IPS DF 4.7 (cell line): ENCODE measurements at regions not wholly inside any gene's neighbourhood (a gene's known extent, or its start where the extent isn't known, plus 50 kb on each side); places are given as distances from the start of the nearest gene placed in this dataset.

ENCODE experiments used
- DNase-seq: peaks from one replicate; pipeline ENCODE4 v3.0.0-alpha.2; 2013; ENCODE audit warnings: low spot score; ENCODE audit errors: extremely low read depth

DNA sequence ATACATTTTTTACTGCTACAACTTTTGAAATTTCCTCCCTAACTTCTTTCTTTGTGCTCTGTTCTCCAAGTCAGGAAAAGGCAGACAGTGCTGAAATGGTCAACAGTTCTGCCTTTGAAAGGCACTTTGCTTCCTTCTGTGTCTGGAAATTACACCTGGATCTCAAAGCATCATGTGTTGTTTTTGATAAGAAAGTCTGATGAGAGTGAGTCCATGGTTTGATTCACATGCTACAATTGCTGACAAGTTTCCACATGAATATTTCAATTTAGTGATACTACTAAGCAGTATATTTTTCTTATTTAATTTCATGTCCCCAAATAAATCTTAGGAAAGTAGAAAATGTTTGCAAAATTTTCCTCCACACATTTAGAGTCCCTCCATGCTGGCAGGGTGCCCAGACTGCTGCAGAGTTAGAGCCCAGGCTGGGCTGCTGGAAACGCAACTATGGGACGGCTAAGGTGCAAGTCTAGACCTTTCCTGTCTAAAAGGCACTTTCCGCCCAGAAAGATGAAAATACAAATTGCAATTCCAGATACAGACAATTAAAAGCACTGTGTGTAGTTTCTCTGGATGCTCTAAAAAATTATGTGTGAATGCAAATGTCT lies 96.6 kb upstream of the RUNX1 start:
- DNase-seq: no peak

DNA sequence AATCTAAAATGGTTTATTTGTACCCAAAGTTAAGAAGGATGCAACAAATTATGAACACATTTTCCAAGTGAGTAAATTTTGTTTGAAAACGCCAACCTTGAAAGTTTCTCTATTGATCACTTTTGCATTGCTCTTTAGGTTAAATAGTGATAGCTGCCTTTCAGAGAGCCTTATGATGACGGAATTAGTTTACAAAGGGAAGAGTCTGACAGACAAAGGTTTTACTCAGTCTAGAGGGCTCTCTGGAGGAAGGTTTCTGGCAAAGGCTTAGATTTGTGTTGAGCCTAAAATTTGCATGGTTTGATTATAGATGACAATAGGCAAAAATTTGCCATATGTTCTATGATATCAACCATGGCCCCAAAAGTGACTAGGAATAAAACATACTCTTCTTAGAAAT lies 95.9 kb upstream of the RUNX1 start:
- DNase-seq: no peak

DNA sequence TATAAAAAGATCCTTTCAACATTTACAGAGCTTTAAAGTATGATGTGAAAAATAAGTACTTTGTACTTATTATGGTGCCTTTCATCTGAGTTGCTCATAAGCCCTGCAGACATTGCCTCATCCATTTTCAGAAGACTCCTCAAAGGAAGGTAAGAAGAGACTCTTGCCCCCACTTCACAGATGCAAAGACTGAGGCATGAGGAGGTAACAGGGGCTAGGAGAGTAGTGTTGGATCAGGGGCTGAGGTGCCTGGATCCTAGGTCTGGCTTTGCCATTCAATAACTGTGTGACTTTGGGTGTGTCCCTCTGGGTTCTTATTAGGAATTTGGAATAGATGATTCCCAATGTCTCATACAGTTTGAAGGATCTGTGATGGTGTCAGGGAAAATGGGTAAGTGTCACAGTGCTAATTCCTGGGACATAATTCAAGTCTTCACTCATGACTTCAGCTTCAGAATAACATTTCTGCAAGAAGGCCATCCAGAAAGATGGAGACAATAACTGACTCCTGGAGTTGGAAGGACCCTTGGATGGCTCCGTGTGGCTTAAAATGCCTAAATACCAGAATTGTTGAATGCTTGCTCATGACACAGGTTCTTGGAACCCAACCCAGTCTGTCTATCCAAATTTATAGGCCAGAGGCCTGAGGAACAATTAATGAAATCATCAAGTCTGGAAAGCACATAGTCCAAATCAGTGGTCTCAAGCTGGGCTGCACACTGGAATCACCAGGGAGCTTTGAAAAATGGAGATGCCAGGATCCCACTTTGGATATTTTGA lies 93.1 kb upstream of the RUNX1 start:
- no peak for DNase-seq

DNA sequence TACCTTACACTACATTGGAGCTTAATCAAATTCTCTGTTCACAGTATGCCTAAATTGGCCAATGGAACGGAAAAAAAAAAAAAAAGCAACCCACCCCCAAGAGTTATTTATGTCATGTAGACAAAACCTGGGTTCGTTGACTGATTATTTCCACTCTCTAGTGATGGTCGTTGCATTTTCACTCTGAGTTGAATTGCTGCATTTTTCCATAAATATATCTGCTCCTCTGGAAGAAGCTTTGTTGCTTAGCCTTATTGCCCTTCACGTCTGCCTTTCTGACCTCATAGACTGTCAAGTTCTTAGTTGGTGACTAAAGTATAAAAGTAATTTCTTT lies 90.2 kb upstream of the RUNX1 start:
- no peak for DNase-seq

DNA sequence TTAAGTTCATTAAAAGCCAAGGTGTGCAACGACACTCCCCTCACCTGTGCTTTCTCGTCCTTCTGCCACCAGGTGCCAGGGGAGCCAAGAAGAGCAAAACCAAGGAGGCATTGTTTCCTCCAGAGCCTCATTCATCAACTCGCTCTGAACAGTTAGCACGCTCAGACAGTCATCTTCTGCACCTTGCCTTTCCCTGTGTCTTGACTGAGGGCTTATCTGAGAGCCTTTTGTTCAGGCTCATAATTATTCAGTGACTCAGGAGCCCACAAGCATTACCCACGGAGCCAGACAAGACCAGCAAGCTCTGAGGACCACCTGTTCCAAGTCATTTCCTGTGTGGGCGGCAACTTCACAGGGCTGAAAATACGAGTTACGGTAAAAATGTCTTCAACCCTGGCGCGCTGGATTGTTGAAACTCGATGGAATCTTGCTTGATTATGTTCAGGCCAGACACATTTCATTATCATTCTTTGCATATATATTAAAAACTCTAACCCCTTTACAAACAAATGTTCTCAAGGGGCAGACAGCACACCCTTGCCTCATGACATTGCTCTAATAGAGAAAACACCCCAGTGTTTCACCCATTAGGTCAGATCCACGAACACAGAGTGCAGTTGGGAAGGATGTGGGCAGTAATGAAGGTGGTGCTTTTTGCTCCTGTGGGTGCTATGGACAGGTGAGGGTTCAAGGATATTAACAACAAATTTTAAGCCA lies 89.7 kb upstream of the RUNX1 start:
- no peak for DNase-seq

DNA sequence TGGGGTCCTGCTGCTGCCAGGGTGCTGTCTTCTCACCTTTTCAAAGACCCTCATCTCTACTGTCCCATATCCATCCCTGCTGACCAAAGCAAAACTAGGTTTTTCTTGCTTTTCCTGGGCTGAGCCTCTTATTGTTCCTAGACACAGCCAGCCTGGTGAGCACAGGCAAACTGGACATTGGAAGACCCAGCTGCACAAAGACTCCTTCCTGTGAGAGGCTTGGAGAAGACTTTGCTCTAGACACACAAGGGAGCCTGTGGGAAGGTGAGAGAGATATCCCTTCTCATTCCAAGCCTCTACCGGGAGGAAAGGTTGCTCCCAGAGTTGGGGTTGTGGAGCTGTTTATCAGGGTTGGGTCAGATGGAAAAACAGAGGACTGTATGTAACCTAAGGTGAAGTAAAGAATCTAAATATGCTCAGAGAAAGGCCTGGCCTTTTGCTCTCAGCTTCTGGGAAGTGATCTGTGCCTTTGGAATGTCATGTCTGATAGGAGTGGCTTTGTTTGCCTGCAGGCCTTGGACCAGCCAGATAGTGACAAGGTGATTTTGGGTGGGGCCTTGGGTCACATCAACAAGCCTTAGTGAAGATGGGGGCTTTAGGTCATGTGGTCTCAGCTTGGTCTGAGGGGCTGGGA lies 87.6 kb upstream of the RUNX1 start:
- no peak for DNase-seq

DNA sequence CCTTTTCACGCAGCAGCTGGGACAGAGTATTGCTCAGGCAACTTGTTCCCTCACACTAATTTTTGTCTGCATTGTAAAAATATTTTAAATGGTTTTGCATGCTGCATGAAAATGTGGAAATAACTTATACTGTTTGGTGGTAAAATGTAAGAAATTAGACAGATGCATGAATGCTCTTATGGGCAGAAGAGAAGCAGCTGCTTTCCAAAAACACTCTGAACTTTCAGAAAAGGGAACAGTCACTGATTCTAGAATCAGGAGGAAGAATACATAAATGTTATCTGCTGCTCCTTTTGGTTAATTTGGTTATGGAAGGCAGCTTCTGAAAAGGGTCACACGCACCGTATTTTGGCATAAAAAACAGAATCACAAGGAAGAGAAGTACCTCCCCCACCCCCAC lies 87.0 kb upstream of the RUNX1 start:
- DNase-seq: no peak

DNA sequence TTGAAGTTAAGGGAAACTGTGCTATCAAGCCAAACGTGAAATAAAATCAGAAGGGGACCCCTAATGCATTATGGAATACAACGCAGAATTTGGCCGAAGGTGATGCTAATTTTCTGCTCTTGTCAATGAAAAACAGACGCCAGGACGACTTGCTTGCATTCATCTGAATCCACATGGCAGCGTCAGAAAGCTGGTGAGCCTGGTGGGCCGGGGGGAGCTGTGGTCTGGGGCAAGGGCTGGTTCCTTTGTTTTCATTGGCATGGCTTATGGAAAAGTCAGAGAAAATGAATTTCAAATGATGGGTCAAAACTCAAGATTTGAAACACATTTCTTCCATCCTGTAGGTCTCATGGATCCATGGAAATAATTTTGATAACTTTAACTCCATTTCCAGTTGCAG lies 86.4 kb upstream of the RUNX1 start:
- DNase-seq: no peak

DNA sequence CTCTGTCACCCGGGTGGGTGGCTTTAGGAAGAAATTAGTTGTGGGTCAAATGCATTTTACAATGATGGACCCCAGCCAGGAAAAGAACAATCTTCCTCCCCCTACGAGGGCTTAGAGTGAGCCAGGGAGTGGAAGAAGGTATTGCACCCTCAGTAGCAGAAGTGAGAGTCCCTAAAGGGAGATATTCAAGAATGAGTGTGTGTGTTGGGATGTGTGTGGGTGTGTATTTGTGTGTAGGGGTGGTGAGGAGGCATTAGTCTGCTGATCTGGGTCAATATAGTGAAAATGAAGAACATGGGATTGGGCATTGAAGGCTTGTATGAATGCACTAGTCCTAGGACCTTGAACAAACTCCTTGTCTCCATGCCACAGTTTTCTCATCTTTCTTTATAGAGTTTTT lies 85.2 kb upstream of the RUNX1 start:
- DNase-seq: no peak

DNA sequence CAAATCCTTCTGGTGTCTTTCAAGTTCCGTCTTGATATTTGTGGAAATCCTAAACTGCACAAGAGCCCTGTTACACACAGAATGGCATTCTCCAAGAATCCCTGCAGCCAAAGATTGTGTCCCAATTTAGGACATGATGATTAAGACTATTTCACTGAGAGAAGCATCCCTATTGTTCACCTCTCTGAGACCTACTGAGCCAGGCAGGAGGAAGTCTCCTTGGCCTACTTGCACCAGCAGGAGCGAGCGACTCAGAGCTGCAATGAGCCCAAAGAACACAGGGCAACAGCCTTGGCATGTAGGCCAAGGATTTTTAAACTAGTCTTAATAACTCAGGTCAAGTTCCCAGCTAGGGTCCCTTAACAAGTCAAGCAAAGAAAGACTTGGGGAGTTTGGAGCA lies 79.4 kb upstream of the RUNX1 start:
- DNase-seq: no peak

DNA sequence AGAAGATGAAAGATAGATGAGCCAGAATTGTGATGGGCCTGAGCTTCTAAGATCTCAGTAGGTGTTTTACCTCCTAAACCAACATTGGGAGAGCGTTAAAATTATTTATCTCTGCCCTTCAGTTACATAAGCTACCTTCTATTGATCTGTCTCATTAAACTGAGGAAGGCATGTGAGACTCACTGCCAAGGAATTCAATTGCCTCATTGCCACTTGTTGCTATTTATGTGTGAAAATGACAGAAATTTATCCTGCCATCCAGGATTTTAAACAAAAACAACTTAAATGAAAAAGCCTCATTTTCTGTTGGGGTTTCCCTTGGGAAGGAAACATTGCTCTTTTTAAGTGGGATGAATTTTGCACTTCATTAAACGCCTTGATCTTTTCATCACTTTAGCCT lies 78.7 kb upstream of the RUNX1 start:
- no peak for DNase-seq

DNA sequence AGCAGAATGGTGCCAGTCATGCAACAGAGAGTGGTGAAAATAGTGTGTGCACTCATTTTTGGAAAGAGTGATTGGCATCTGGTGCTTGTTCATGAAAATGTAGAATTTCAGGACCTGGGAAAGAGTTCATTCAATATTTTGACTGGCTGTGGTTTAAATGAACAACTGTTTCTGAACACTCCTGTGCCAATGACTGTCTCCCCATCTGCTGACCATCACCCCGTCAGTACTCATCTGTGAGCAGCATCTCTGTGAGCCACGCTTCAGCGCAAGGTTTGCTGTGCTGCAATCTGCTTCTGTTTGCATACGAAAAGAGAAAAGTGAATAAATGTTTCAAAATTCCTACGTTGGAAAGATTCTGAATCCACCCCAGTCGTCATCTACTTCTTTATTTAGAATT lies 77.9 kb upstream of the RUNX1 start:
- no peak for DNase-seq

DNA sequence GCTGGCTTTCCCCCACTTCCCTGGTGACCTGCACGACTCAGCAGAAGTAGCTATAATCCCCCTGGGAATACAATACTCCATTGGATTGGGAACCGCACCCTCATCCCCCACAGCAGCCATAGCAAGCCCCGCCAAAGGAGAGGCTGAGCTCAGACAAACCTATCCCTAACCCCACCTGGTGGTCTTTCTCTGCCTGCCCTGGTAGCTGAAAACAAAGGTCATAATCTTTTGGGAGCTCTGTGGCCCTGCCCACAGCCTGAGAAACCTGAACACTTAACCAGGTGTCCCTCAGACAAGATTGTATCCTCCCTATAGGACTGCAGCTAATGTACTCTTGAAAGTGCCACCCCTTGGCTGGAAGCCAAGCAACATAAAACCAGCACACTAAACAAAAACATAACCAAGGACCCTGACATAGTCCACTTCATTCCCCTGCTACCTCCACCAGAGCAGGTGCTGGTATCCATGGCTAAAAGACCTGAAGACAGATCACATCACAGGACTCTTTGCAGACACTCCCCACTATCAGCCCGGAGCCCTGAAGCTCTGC lies 71.6 kb upstream of the RUNX1 start:
- DNase-seq: no peak

DNA sequence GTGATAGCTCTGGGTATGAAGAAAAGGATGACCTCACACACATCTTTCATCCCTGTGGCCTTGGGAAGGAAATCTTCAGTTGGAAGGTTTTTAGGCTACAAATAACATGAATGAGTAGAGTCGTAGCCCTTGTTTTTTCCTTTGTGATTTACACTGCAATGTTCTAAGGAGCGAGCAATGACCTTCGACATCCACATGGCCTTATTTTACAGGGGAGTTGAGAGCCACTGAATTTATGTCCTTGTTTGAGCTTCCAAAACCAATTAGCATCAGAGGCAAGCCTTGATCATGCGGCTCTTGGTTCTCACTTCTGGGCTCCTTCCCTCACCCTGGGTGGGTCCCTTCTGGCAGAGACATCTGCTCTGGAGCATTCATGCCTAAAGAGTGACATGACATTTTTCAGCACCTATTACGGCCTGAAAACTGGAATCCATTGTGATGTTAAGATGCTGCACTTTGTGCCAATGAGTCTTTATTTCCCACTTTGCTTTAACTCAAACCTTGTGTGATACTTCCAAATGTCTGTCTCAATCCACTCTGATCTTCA lies 70.5 kb upstream of the RUNX1 start:
- DNase-seq: no peak

DNA sequence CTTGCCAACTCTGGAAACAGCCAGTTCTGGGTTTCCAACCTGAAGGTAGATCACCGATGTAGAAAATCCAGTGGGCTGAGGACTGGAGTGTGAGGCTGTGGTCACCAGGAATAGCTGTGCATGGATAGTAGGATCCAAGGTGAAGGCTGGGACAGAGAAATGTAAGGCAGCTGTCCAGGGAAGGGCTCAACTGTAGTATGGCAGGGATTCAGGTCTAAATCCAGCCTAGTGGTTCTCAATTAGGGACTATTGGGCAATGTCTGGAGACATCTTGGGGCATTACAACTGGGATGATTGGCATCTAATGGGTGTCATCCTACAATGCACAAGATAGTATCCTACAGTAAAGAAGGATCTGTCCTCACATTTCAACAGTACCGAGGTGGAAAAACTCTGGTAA lies 67.7 kb upstream of the RUNX1 start:
- DNase-seq: no peak

DNA sequence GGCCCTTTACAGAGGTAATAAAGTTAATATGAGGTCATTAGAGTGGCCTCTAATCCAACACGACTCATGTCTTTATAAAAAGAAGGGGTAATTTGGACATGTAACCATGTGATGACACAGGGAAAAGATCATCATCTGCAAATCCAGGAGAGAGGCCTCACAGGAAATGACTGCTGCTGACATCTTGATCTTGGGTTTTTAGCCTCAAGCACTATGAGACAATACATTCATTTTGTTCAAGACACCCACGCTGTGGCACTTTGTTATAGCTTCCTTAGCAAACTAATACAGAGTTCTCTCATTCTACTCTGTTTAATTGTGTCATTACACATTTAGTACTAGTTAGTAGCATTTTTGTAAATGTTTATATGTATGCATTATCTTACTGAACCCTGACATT lies 64.0 kb upstream of the RUNX1 start:
- no peak for DNase-seq

DNA sequence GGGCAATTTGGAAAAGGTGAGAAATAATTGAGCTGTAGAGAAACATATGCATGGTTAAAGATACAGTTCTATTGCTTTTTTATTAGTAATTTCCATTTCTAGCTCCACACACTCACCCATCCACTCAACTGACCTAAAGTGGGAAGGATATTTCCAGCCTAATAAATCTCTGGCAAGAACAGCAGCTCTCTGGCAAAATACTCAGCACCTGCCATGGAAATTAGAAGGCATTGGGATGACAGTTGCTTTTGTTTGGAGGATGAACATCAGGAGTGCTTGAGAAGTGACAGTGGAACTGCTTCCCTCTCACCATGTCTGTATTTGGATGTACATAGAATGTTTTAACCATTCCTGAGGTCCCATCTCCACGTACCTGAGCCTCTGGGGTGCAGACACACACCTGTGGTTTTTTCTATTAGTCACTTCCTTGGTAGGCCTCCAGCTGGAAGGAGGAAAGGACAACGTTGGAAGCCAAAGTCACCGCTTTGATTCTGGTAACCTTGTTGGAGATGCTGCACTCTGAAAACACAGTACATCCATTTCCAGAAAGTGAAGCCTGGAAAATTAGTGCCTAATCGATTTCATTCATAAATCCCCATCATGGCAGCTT lies 62.3 kb upstream of the RUNX1 start:
- no peak for DNase-seq

DNA sequence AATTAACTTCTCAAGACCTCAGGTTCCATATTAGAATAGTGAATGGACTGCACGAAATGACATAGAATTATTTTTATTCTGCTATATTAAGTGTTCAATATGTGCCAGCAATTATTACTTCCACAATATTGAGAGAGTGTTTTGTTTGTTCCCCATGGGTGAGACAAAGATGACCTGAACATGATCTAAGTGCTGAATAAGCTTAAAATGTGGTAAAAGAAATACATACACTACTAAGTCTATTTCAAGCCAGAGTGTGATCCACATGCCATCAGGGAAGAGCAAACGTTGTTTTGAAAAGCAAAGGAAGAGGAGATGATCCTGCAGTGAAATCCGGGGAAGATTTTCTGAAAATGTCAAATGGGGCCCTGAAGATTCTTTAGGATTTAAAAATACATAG lies 59.8 kb upstream of the RUNX1 start:
- DNase-seq: no peak

DNA sequence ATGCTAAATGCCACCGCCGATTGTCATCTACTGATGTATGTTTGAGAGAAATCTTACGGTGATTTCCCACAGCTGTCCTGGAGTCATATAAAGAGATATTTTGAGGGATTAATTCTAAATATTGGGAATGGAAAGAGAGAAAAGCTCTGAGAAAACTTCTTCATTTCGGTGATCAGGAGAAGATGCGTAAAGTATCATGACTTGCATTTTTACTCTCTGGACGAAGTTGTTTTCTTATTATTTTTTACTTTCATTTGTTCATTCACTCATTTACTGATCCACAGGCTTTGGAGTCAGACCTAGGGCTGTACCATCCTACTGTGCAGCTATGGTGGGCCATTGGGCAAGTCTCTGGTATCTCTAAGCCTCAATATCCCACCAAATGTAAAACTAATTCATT lies 58.4 kb upstream of the RUNX1 start:
- DNase-seq: no peak

DNA sequence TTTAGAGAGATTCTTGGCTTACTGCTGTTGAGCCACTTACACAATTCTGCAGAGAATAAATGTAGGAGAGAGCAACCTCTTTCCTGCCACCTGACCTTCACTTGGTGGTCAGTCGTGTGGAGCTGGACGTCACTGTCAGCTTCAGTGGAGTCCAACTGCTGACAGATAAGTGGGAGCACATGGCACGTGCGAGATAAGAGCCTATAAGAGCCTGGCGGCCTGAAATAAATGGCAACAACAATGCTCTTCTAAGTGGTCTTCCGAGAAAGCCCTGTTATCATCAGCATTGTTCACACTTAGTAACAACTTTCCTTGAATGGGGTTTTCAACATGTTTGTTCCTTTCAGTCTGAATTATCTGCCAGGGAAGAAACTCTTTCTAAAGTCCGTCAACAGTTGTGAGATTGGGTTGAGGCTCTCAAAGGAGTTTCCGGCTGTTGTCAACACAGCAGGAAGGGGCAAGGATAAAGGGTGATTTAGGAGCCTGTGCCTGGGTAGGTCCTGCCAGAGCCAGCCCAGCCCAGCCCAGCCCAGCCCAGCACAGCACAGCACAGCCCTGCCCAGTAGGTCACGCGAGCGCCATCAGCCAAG lies 57.2 kb upstream of the RUNX1 start:
- DNase-seq: no peak
